Progenitor cell of endocrine pancreas (in vitro differentiated cells): ENCODE measurements at regions not wholly inside any gene's neighbourhood (a gene's known extent, or its start where the extent isn't known, plus 50 kb on each side); places are given as distances from the start of the nearest gene placed in this dataset.

Experiments
- DNase-seq: peaks from one replicate; pipeline ENCODE4 v3.0.0; 2021; ENCODE audit warnings: low spot score; ENCODE audit not compliant: unreplicated experiment
- H3K27ac Mint-ChIP-seq: 2 replicates; pipeline ENCODE4 v1.8.0; 2021; ENCODE audit warnings: mild to moderate bottlenecking, moderate library complexity, mixed read lengths
- H3K27me3 Mint-ChIP-seq: 2 replicates; pipeline ENCODE4 v1.8.0; 2021; ENCODE audit warnings: mixed read lengths
- H3K36me3 Mint-ChIP-seq: 2 replicates; pipeline ENCODE4 v1.8.0; 2022; ENCODE audit warnings: mixed read lengths; ENCODE audit not compliant: insufficient read depth
- H3K4me1 Mint-ChIP-seq: 2 replicates; pipeline ENCODE4 v1.8.0; 2021; ENCODE audit warnings: low read depth, mixed read lengths
- H3K4me3 Mint-ChIP-seq: 2 replicates; pipeline ENCODE4 v1.8.0; 2021; ENCODE audit warnings: low read depth, mild to moderate bottlenecking, moderate library complexity, mixed read lengths
- H3K9me3 Mint-ChIP-seq: 2 replicates; pipeline ENCODE4 v1.8.0; 2021; ENCODE audit warnings: low read depth, mixed read lengths
- CTCF ChIP-seq: fragments of 200-600 bp; sonication (generic); IDR thresholded peaks from one replicate; pipeline ENCODE4 v1.5.0; 2021; ENCODE audit warnings: antibody characterized with exemption, mild to moderate bottlenecking; ENCODE audit not compliant: unreplicated experiment

DNA sequence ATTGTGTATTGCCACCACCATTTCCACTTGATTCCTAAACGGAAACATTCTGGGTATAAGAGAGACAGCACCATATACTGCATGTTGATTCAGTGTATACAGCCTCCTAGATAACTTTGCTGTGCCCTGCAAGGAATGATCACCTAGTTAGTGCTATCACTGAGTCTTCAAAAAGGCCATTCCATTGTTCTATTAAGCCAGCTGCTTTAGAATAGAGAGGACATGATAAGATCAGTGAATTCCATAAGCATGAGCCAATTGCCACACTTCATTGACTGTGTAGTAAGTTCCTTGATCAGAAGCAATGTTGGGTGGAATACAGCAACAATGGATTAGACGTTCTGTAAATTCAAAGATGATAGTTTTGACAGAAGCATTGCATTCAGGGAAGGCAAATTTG is 1047.3 kb downstream of the PCDH18 start:
- H3K4me3 Mint-ChIP-seq: no peak overlapping the region
- no peaks in the 10 kb centered on the region for H3K4me1 Mint-ChIP-seq
- H3K27me3 Mint-ChIP-seq: no peaks in the 10 kb centered on the region
- no peaks in the 10 kb centered on the region for H3K36me3 Mint-ChIP-seq
- DNase-seq: no peak
- no peak for TF ChIP-seq CTCF
- H3K9me3 Mint-ChIP-seq: no peaks in the 10 kb centered on the region
- H3K27ac Mint-ChIP-seq: no peak overlapping the region

DNA sequence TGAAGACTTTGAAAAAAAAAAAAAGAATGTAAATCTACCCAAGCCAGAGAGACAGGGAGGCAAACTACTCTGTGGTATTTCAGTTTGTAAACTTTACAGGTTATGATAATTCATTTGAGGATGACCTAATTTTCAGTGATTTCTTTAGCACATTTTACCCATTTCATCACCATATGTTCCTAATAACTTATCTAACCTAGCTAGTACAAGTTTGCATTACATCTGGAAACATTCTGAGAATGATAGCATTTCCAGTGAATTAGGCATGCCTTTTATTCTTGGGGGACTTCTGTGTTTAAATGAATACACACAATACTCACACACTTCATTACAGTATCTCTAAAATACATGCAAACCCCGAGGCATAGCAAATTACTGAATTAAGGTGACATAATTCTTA is 1055.5 kb downstream of the PCDH18 start:
- H3K27me3 Mint-ChIP-seq: no peaks in the 10 kb centered on the region
- TF ChIP-seq CTCF: no peak
- H3K4me1 Mint-ChIP-seq: no peaks in the 10 kb centered on the region
- no peaks in the 10 kb centered on the region for H3K36me3 Mint-ChIP-seq
- DNase-seq: no peak
- no peak overlapping the region for H3K27ac Mint-ChIP-seq
- H3K9me3 Mint-ChIP-seq: no peaks in the 10 kb centered on the region
- H3K4me3 Mint-ChIP-seq: no peak overlapping the region

GRCh38 chr4:136471051-136471450 is 1061.2 kb downstream of the PCDH18 start:
- Mint-ChIP-seq H3K27ac (no peak overlapping the region), H3K36me3 (no peaks in the 10 kb centered on the region), H3K4me1 (no peaks in the 10 kb centered on the region), H3K4me3 (no peak overlapping the region), H3K9me3 (peaks cover 13% of the 10 kb centered on the region), H3K27me3 (no peaks in the 10 kb centered on the region)
- TF ChIP-seq CTCF: no peak
- DNase-seq: no peak

DNA sequence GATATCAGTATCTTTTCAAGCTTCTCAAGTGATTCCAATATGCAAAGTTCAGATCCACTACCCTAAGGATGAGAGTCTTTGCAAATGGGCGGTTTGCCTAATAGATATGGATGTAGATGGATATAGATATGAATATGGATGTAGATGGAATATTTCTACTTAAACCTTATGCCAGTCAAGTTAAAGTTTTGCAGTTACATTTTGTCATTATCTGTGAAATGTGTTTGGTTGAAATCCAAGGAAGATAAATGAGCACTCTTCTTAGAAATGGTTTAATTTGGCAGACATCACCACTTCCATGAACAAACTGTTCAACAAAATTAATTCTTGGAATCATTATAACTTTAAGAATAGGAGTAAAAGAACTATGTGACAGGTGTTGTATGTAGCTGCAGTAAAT is 1066.6 kb downstream of the PCDH18 start:
- no peak for TF ChIP-seq CTCF
- Mint-ChIP-seq H3K9me3 (peaks cover 13% of the 10 kb centered on the region), H3K4me3 (no peak overlapping the region), H3K4me1 (no peaks in the 10 kb centered on the region), H3K27me3 (no peaks in the 10 kb centered on the region), H3K36me3 (no peaks in the 10 kb centered on the region), H3K27ac (no peak overlapping the region)
- no peak for DNase-seq

DNA sequence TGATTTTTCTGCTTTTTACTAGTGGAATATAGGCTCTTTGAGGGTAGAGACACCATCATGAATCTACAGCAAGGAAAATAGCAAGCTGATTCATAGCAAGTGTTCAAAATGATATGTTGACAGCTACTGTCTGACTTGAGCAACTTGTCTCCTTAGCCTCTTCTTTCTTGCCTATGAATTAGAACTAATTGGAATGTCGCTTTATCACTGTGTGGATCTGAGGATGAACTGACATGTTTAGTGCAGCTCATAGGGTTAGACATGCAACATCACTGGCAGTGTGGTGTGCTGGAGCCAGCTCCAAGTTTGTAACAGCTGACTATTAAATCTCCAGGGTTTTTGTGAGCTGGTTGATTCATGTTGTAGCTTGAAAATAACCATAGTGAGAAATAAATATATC is 1068.4 kb downstream of the PCDH18 start:
- Mint-ChIP-seq H3K36me3 (no peaks in the 10 kb centered on the region), H3K27me3 (no peaks in the 10 kb centered on the region), H3K9me3 (peaks cover 5% of the 10 kb centered on the region), H3K27ac (no peak overlapping the region), H3K4me3 (no peak overlapping the region), H3K4me1 (no peaks in the 10 kb centered on the region)
- DNase-seq: no peak
- TF ChIP-seq CTCF: no peak
